H1 (cell line): ENCODE measurements at regions not wholly inside any gene's neighbourhood (a gene's known extent, or its start where the extent isn't known, plus 50 kb on each side); places are given as distances from the start of the nearest gene placed in this dataset.

Experiments
- GABPA ChIP-seq: IDR thresholded peaks from 2 replicates; pipeline ENCODE4 v1.6.1; 2011; ENCODE audit warnings: mild to moderate bottlenecking, low read length, moderate library complexity, borderline replicate concordance; ENCODE audit not compliant: insufficient read depth
- RXRA ChIP-seq: IDR thresholded peaks from 2 replicates; pipeline ENCODE4 v1.6.1; 2011; ENCODE audit warnings: low read depth, mild to moderate bottlenecking, low read length, moderate library complexity; ENCODE audit not compliant: insufficient read depth

DNA sequence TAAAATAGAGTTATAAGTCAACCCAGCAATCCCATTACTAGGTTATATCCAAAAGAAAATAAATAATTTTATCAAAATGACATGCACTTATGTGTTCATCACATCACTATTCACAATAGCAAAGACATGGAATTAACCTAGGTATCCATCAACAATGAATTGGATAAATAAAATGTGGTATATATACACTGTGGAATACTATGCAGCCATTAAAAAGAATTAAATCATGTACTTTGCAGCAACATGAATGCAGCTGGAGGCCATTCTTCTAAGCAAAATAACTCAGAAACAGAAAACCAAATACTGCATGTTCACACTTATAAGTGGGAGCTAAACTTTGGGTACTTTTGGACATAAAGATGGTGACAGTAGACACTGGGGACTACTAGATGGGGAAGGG, 626.0 kb downstream of the ADCYAP1 start (continued):
- TF ChIP-seq GABPA: no peak
- no peak for TF ChIP-seq RXRA
